ENCODE measurements at regions not wholly inside any gene's neighbourhood (a gene's known extent, or its start where the extent isn't known, plus 50 kb on each side); places are given as distances from the start of the nearest gene placed in this dataset.
"Not testable (repeated sequence)": the region's sequence is repeated elsewhere in the genome, so short reads cannot be mapped to it uniquely, and the experiment has no call there.

DNA sequence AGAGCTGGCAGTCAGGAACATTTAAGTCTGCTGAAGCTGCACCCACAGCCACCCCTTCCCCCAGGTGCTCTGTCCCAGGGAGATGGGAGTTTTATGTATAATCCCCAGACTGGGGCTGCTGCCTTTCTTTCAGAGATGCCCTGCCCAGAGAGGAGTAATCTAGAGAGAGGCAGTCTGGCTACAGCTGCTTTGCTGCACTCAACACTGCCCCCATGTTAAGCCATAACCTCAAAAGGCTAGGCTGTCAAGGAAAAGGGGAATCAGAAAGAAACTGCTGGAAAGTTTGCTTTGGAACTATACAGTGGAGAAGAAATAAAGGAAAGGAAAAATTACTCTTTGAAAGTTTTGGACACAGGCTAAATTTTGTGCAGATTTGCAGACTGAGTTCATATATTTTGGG, 127.2 kb downstream of the MACIR start:
- TF ChIP-seq, protein P1, sequence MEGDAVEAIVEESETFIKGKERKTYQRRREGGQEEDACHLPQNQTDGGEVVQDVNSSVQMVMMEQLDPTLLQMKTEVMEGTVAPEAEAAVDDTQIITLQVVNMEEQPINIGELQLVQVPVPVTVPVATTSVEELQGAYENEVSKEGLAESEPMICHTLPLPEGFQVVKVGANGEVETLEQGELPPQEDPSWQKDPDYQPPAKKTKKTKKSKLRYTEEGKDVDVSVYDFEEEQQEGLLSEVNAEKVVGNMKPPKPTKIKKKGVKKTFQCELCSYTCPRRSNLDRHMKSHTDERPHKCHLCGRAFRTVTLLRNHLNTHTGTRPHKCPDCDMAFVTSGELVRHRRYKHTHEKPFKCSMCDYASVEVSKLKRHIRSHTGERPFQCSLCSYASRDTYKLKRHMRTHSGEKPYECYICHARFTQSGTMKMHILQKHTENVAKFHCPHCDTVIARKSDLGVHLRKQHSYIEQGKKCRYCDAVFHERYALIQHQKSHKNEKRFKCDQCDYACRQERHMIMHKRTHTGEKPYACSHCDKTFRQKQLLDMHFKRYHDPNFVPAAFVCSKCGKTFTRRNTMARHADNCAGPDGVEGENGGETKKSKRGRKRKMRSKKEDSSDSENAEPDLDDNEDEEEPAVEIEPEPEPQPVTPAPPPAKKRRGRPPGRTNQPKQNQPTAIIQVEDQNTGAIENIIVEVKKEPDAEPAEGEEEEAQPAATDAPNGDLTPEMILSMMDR (conservative IDR thresholded peaks at IDR 0.05; ENCODE audit: low read length), result no peak
- no peak for TF ChIP-seq EZH2phosphoT487 (IDR thresholded peaks at IDR 0.05; ENCODE audit: borderline replicate concordance)
- no peak overlapping the region for H2AFZ ChIP-seq (ENCODE audit: low read length)

DNA sequence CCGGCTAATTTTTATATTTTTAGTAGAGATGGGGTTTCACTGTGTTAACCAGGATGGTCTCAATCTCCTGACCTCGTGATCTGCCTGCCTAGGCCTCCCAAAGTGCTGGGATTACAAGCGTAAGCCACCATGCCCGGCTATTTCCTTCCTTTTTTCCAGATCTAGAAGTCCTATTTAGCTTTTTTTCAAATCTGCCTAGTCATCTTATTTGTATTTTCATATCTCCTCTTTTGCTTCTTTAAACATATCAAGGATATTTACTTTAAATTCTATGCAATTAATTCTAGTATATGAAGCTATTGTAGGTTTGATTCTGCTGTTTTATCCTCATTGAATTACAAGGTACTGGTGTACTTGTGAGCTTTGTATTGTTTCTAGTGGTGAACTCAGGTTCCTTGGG, 119.1 kb downstream of the MACIR start:
- not testable (repeated sequence) for H2AFZ ChIP-seq (ENCODE audit: low read length); H3K9me3 ChIP-seq (ENCODE audit: insufficient read depth, low read depth, low read length); H3F3A ChIP-seq (ENCODE audit: low read depth); H3K36me3 ChIP-seq (ENCODE audit: insufficient read depth, low read length); H4K20me1 ChIP-seq (ENCODE audit: insufficient read depth, low read length, poor library complexity, severe bottlenecking); H3K4me3 ChIP-seq (ENCODE audit: low read length, poor library complexity, severe bottlenecking); H3K79me2 ChIP-seq (ENCODE audit: insufficient read depth, low read length); H3K9me2 ChIP-seq (replicated peaks; ENCODE audit: low read depth, low read length); H3K9ac ChIP-seq (ENCODE audit: low read depth, low read length, poor library complexity, severe bottlenecking); H3K4me1 ChIP-seq (ENCODE audit: insufficient read depth, low read length, poor library complexity, severe bottlenecking); H3K27me3 ChIP-seq (ENCODE audit: insufficient read depth, low read length, poor library complexity, severe bottlenecking); H3K4me2 ChIP-seq (ENCODE audit: low read depth, low read length, poor library complexity, severe bottlenecking)

More for the DNA sequence above, 127.2 kb downstream of the MACIR start:
- Histone ChIP-seq H3K79me2 (ENCODE audit: insufficient read depth, low read length) (no peaks in the 10 kb centered on the region), H3K9ac (ENCODE audit: low read depth, low read length, poor library complexity, severe bottlenecking) (no peak overlapping the region), H4K20me1 (ENCODE audit: insufficient read depth, low read length, poor library complexity, severe bottlenecking) (no peaks in the 10 kb centered on the region), H3K27me3 (ENCODE audit: insufficient read depth, low read length, poor library complexity, severe bottlenecking) (no peaks in the 10 kb centered on the region), H3K36me3 (ENCODE audit: insufficient read depth, low read length) (no peaks in the 10 kb centered on the region), H3K4me3 (ENCODE audit: low read length, poor library complexity, severe bottlenecking) (no peak overlapping the region), H3F3A (ENCODE audit: low read depth) (no peaks in the 10 kb centered on the region), H3K4me2 (ENCODE audit: low read depth, low read length, poor library complexity, severe bottlenecking) (no peak overlapping the region), H3K9me2 (replicated peaks; ENCODE audit: low read depth, low read length) (no peaks in the 10 kb centered on the region), H3K4me1 (ENCODE audit: insufficient read depth, low read length, poor library complexity, severe bottlenecking) (no peaks in the 10 kb centered on the region), H3K9me3 (ENCODE audit: insufficient read depth, low read depth, low read length) (no peaks in the 10 kb centered on the region)

DNA sequence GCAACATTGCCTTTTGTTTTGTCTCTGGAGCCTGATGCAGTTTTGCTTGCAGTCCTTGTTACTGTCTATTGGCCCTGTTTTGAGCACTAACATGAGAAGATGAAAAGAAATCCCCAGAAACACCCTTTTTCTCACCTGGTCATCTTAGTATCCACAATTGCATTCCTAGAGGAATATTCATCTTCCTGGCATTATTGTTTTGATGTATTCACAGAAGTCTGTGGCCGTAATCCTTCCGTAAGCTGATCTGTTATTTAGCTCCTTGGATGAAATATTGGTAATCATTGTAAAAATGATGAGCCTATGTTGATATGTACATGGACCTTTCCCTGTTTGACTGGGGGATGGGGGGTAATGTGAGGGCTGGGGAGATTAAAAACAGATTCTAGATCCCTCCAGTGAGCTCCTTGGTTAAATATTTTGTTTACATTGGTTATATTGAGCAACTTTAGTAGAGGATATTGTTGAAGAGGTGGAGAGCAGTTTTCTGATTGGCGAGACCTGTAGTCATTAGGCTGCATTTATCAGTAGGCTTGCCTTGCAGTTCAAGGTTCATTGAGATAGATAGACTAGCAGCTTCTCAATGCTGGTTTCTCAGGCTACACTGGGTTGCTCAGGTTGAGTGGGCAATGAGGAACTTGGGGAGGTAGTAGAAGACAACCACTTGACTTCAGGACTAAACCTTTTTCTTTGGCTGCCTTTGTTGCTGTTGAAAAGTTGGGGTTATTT, 117.5 kb downstream of the MACIR start:
- H2AFZ ChIP-seq (ENCODE audit: low read length), result no peak overlapping the region
- H3K9ac ChIP-seq (ENCODE audit: low read depth, low read length, poor library complexity, severe bottlenecking), result no peak overlapping the region
- TF ChIP-seq, protein P1 (conservative IDR thresholded peaks at IDR 0.05; ENCODE audit: low read length), result no peak
- no peak for TF ChIP-seq EZH2phosphoT487 (IDR thresholded peaks at IDR 0.05; ENCODE audit: borderline replicate concordance)
- no peak overlapping the region for H3K4me3 ChIP-seq (ENCODE audit: low read length, poor library complexity, severe bottlenecking)
- no peaks in the 10 kb centered on the region for H3K36me3 ChIP-seq (ENCODE audit: insufficient read depth, low read length)
- no peaks in the 10 kb centered on the region for H3K79me2 ChIP-seq (ENCODE audit: insufficient read depth, low read length)
- no peaks in the 10 kb centered on the region for H4K20me1 ChIP-seq (ENCODE audit: insufficient read depth, low read length, poor library complexity, severe bottlenecking)
- no peaks in the 10 kb centered on the region for H3K9me3 ChIP-seq (ENCODE audit: insufficient read depth, low read depth, low read length)
- H3K4me1 ChIP-seq (ENCODE audit: insufficient read depth, low read length, poor library complexity, severe bottlenecking), result no peaks in the 10 kb centered on the region
- H3F3A ChIP-seq (ENCODE audit: low read depth), result no peaks in the 10 kb centered on the region
- H3K27me3 ChIP-seq (ENCODE audit: insufficient read depth, low read length, poor library complexity, severe bottlenecking), result no peaks in the 10 kb centered on the region
- no peak overlapping the region for H3K4me2 ChIP-seq (ENCODE audit: low read depth, low read length, poor library complexity, severe bottlenecking)
- no peaks in the 10 kb centered on the region for H3K9me2 ChIP-seq (replicated peaks; ENCODE audit: low read depth, low read length)

DNA sequence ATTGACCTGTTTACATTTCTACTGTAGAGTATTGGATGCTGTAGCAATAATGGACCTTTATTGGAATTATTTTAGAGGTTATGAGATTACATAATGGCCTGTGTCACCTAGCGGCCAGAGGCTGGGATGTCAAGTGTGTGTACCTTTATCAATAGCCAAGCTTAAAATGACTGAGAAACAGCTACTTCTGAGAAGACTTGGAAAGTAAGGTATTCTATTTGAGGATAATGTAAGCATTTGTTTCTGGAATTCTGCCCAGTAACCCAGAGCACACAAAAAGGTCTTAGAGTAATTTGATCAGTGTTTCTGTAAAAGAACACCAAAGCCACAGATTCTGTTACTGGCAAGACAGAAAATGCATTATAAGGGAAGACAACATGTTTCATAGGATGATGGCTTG, 116.8 kb downstream of the MACIR start:
- no peak overlapping the region for H3K4me2 ChIP-seq (ENCODE audit: low read depth, low read length, poor library complexity, severe bottlenecking)
- H3K9me2 ChIP-seq (replicated peaks; ENCODE audit: low read depth, low read length), result no peaks in the 10 kb centered on the region
- no peaks in the 10 kb centered on the region for H3F3A ChIP-seq (ENCODE audit: low read depth)
- no peaks in the 10 kb centered on the region for H4K20me1 ChIP-seq (ENCODE audit: insufficient read depth, low read length, poor library complexity, severe bottlenecking)
- H3K4me3 ChIP-seq (ENCODE audit: low read length, poor library complexity, severe bottlenecking), result no peak overlapping the region
- H3K36me3 ChIP-seq (ENCODE audit: insufficient read depth, low read length), result no peaks in the 10 kb centered on the region
- TF ChIP-seq, protein P1 (conservative IDR thresholded peaks at IDR 0.05; ENCODE audit: low read length), result no peak
- no peaks in the 10 kb centered on the region for H3K9me3 ChIP-seq (ENCODE audit: insufficient read depth, low read depth, low read length)
- H3K79me2 ChIP-seq (ENCODE audit: insufficient read depth, low read length), result no peaks in the 10 kb centered on the region
- no peak overlapping the region for H3K9ac ChIP-seq (ENCODE audit: low read depth, low read length, poor library complexity, severe bottlenecking)
- no peaks in the 10 kb centered on the region for H3K27me3 ChIP-seq (ENCODE audit: insufficient read depth, low read length, poor library complexity, severe bottlenecking)
- no peaks in the 10 kb centered on the region for H3K4me1 ChIP-seq (ENCODE audit: insufficient read depth, low read length, poor library complexity, severe bottlenecking)
- no peak overlapping the region for H2AFZ ChIP-seq (ENCODE audit: low read length)

Data from Loucy (cell line).